T1000 (cell line): ENCODE measurements at regions not wholly inside any gene's neighbourhood (a gene's known extent, or its start where the extent isn't known, plus 50 kb on each side); places are given as distances from the start of the nearest gene placed in this dataset.

ENCODE experiments used
- DNase-seq: peaks from one replicate; lab custom pipeline; 2025; ENCODE audit warnings: mixed read lengths; lab: John Stamatoyannopoulos, UW

DNA sequence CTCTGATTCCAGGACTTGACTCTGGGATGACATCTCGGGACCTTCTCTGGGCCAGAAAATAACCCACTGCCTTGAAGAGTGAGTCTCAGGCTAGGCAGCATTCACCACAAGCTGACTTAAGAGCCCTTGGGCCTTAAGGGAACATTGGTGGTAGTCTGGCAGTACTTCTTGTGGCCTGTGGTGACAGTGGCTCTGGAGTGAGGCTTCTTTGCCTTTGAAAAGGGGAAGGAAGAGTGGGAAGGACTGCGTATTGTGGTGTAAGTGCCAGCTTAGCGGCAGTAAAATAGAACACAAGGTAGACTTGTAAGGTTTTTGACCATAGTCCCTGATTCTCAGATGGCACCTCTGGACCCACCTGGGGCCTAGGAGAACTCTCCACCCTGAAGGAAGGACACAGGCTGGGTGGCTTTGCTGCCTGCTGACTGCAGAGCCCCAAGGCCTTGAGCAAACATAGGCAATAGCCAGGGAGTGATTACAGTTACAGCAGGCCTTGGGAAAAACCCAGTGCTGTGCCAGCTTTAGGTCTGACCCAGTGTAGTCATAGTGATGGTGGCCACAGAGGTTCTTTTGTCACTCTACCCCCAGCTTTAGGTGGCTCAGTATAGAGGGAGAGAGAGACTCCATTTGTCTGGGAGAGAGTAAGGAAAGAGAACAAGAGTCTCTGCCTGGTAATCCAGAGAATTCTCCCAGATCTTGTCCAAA, 483.9 kb downstream of the SH2D4B start:
- no peak for DNase-seq

- DNase-seq, result no peak
These were observed 488.9 kb downstream of the SH2D4B start for GRCh38 chr10:81026591-81026990.

GRCh38 chr10:81027223-81027622, 489.5 kb downstream of the SH2D4B start:
- DNase-seq, result peak; percentile 54

DNA sequence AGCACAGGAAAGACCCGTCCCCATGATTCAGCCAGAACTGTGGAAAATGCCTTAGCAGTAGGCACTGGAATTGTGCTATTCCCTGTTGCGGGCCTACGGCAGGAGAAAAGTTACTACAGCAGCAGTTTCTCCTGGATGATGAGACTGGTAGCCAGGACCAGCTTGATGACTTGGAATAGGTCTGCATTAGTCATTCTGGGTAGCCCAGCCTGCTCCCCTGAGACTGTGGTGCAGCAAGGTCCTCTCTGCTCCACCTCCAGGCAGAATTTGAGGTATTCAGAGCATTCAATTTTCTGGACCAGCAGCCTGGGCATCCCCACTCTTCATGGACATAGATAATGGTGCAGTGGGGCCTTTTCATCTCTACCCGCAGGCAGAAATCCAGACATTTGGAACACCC, 490.0 kb downstream of the SH2D4B start:
- peak; percentile 66 for DNase-seq

GRCh38 chr10:81031774-81032173, 494.1 kb downstream of the SH2D4B start:
- DNase-seq, result no peak

GRCh38 chr10:81034383-81034782, 496.7 kb downstream of the SH2D4B start:
- DNase-seq, result no peak

DNA sequence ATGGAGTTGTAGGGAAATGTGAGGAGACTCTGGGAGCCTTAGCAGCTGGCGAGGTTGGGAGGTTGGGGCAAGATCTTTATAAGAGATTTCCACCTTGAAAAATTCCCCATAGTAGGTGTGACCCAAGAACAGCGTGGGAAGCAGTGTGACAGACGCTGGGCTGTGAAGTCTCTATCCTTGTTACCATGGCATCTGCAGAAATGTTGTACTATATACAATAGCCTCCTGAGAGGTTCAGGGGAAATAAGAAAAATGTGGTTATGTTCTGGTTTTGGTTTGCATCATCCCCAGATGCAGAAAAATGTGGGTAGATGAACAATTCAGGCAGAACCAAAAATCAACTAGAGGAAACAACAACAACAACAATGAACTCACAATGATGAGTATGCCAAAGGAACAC, 498.6 kb downstream of the SH2D4B start:
- no peak for DNase-seq

- no peak for DNase-seq
These were observed 502.3 kb downstream of the SH2D4B start for GRCh38 chr10:81040031-81040430.

- DNase-seq, result no peak
These were observed 503.2 kb downstream of the SH2D4B start for GRCh38 chr10:81040940-81041339.

GRCh38 chr10:81042647-81043046, 504.9 kb downstream of the SH2D4B start:
- DNase-seq, result no peak

- no peak for DNase-seq
These were observed 527.8 kb downstream of the SH2D4B start for GRCh38 chr10:81065474-81065873.

GRCh38 chr10:81068460-81068859, 530.8 kb downstream of the SH2D4B start:
- DNase-seq, result no peak

DNA sequence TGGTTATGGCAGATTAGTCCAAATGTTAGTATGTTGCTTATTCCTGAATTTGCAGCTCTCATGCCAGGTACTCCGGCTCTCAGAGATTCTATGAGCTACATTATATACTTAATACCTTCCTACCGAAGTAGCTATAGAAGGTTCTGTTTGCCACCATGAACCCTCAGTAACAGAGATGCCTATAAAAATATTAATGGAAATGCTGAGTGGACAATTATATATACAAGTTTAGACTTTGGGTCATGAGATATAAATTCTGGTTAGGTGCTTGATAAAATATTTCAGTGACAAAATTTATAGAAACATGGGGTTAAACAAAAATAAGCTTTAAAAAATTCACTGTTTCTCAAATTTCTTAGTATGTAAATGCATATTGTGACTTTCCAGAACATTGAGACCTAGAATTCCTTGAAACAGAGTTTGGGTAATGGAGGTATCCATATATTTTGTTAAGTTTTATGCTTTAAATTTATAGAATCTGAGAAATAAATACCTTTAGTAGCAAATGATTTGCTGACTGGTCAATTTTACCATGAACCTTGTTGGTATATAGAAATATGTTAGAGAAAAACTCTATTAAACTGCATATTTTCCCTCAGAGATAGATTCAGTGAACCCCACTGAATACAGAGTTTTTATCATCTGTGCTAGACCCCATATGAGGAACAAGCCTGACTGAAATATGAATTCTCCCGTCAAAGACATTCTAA, 533.5 kb downstream of the SH2D4B start:
- no peak for DNase-seq

DNA sequence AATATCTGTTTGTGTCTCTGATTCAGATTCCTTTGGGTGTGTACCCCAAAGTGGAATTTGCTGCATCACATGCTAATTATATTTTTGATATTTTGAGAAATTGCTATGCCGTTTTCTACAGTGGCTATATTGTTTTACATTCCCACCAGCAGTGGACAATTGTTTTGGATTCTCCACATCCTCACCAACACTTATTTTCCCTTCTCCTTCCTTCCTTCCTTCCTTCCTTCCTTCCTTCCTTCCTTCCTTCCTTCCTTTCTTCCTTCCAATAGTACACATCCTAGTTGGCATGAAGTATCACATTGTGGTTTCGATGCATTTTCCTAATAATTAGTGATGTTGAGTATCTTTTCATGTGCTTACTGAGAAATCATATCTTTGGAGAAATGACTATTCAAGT, 535.5 kb downstream of the SH2D4B start:
- DNase-seq, result no peak

DNA sequence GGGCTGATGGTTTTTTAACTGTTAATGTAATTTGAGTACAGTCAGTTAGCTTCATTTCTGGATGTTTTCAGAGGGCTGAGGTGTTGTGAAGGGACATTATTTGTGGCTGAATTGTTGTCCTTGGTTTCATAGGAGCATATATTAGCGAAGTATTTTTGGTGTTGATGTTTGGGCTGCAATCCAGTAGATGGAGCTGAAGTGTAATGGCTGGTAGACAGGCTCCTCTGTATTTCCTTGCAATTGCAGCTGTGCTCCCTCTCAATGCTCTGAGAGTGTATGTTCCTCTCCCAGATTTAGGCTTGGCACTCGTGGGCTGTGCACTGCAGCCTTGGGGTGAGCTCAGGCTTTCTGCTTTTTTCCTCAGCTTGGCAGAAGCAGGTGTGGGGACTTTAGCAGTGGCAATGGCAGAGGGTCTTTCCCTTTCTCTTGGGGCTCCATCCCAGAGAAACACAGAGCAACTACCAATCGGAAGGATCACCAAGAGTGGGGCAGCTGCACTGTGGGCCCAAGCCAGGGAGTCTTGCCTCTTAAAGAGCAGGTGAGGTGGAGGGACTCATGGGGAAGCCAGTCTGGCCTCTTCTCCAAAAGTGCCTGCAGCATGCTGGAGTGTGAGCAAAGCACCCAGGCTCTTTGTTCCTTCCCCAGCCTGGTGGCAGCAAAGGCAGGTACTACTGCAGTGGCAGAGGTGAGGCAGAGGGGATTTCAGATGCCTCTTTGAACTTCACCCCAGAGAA, 544.4 kb downstream of the SH2D4B start:
- no peak for DNase-seq

GRCh38 chr10:81082621-81083376, 545.1 kb downstream of the SH2D4B start:
- no peak for DNase-seq

- DNase-seq, result no peak
These were observed 555.4 kb downstream of the SH2D4B start for GRCh38 chr10:81093056-81093455.

GRCh38 chr10:81095238-81095637, 557.5 kb downstream of the SH2D4B start:
- DNase-seq, result no peak

DNA sequence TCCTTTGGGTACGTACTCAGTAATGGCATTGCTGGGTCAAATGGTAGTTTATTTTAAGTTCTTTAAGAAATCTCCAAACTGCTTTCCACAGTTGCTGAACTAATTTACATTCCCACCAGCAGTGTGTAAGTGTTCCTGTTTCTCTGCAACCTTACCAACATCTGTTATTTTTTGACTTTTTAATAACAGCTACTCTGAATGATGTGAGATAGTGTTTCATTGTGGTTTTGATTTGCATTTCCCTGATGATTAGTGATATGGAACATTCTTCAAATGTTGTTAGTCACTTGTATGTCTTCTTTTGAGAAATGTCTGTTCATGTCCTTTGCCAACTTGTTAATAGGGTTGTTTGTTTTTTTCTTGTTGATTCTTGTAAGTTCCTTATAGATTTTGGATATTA, 558.9 kb downstream of the SH2D4B start:
- DNase-seq, result no peak

DNA sequence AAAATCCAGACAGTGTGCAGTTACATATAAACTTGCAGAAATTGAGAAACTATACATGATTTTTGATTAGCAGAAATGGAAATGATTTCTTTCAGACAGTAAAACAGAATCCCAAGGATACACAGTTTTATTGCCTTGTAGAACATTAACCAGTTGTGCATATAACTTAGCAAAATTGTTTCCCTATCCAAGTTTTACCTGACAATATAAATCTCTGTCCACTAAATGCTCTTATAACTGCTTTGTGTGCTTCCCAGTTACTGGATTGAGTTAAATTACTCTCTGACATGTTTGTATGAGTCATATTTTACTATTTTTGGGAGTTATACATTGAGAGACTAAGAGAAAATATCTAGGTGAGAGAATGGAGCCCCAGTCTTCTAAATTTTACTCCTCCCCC, 563.4 kb downstream of the SH2D4B start:
- DNase-seq, result no peak

- DNase-seq, result no peak
These were observed 566.8 kb downstream of the SH2D4B start for GRCh38 chr10:81104494-81104893.

- peak; percentile 18 for DNase-seq
These were observed 571.0 kb downstream of the SH2D4B start for GRCh38 chr10:81108516-81109199.
